ENCODE measurements at regions not wholly inside any gene's neighbourhood (a gene's known extent, or its start where the extent isn't known, plus 50 kb on each side); places are given as distances from the start of the nearest gene placed in this dataset.

- Histone ChIP-seq H3K9me3 (no peaks in the 10 kb centered on the region), H3K27me3 (ENCODE audit: insufficient read depth in 3 of 3, low read length in 2 of 3) (no peaks in the 10 kb centered on the region), H3K4me1 (no peaks in the 10 kb centered on the region), H3K4me3 (no peak overlapping the region), H3K27ac (no peak overlapping the region), H3K36me3 (ENCODE audit: insufficient read depth in 1 of 2, low read depth in 1 of 2) (no peaks in the 10 kb centered on the region)
- 92 to 95% (median 94%) methylated on average over 15 of the region's 15 CpGs for WGBS, 3 donors
- TF ChIP-seq, protein P1, sequence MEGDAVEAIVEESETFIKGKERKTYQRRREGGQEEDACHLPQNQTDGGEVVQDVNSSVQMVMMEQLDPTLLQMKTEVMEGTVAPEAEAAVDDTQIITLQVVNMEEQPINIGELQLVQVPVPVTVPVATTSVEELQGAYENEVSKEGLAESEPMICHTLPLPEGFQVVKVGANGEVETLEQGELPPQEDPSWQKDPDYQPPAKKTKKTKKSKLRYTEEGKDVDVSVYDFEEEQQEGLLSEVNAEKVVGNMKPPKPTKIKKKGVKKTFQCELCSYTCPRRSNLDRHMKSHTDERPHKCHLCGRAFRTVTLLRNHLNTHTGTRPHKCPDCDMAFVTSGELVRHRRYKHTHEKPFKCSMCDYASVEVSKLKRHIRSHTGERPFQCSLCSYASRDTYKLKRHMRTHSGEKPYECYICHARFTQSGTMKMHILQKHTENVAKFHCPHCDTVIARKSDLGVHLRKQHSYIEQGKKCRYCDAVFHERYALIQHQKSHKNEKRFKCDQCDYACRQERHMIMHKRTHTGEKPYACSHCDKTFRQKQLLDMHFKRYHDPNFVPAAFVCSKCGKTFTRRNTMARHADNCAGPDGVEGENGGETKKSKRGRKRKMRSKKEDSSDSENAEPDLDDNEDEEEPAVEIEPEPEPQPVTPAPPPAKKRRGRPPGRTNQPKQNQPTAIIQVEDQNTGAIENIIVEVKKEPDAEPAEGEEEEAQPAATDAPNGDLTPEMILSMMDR (IDR thresholded peaks at IDR 0.05), result no peak
- no peak for DNase-seq
- no peak for ATAC-seq
- intact Hi-C loops (cut with DNase I), result loop anchor here in 1 of 2 donors (10.0 kb wide), 1 partner anchor 49 kb away; no protein-coding TSS in a partner anchor
Observed at GRCh38 chr18:10025711-10026670, 112.2 kb downstream of the VAPA start.

- H3K27ac ChIP-seq, result no peak overlapping the region
- DNase-seq (no peak), ATAC-seq (no peak)
- 87 to 92% (median 91%) methylated on average over 4 of the region's 4 CpGs for WGBS, 3 donors
- intact Hi-C loops (cut with DNase I), result loop anchor here in 1 of 2 donors (10.0 kb wide), 1 partner anchor 48 kb away; no protein-coding TSS in a partner anchor
- H3K27me3 ChIP-seq (ENCODE audit: insufficient read depth in 3 of 3, low read length in 2 of 3), result no peaks in the 10 kb centered on the region
- H3K4me3 ChIP-seq, result no peak overlapping the region
- no peaks in the 10 kb centered on the region for H3K4me1 ChIP-seq
- TF ChIP-seq, protein P1 (IDR thresholded peaks at IDR 0.05), result no peak
- H3K36me3 ChIP-seq (ENCODE audit: insufficient read depth in 1 of 2, low read depth in 1 of 2), result no peaks in the 10 kb centered on the region
- no peaks in the 10 kb centered on the region for H3K9me3 ChIP-seq
Observed at GRCh38 chr18:10027031-10027430, 113.2 kb downstream of the VAPA start.

DNA sequence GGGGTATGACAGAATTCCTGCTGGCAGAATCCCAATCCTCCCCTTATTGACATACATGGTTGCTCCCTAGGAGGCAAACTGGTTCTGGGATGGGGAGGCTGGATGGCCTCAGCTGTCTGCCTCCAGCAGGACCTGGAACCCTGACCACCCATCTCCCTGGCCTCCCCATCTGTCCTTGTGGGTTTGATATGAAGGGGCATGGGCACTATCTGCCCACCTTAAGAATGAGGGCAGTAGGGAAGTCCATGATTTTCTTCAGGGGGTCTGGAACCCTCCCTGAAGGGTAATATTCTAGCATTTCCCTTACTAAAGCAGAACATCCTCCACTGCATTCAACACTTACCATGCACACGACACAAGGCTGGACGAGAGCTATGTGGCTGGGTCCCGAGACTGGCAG, 113.6 kb downstream of the VAPA start:
- DNase-seq (no peak), ATAC-seq (no peak)
- WGBS, 3 donors, result 95 to 100% (median 98%) methylated on average over 3 of the region's 3 CpGs
- Histone ChIP-seq H3K4me1 (no peaks in the 10 kb centered on the region), H3K36me3 (ENCODE audit: insufficient read depth in 1 of 2, low read depth in 1 of 2) (no peaks in the 10 kb centered on the region), H3K9me3 (no peaks in the 10 kb centered on the region), H3K27me3 (ENCODE audit: insufficient read depth in 3 of 3, low read length in 2 of 3) (no peaks in the 10 kb centered on the region), H3K27ac (no peak overlapping the region), H3K4me3 (no peak overlapping the region)
- intact Hi-C loops (cut with DNase I), result loop anchor here in 1 of 2 donors (10.0 kb wide), 1 partner anchor 47 kb away; no protein-coding TSS in a partner anchor
- TF ChIP-seq, protein P1 (IDR thresholded peaks at IDR 0.05), result no peak

DNA sequence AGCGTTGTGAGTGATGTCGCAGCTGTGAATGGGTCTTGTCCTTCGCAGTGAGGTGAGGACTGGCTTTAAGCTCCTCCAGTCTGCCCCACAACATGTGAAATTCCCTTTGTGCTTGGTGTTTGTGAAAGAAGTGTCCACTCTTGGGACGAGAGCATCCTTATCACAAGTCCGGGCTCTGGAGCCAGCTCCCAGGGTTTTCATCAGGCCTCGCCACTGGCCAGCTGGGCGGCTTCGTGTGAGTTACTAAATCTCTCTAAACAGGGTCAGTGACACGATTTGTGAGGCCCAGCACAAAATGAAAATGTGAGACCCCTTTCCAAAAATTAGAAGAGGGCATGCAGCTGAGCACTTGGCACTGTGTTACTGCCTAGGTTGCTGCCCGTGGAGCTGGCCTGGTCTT, 115.9 kb downstream of the VAPA start:
- WGBS, 3 donors, result 76 to 86% (median 80%) methylated on average over 10 of the region's 10 CpGs
- H3K4me1 ChIP-seq, result no peaks in the 10 kb centered on the region
- no peak overlapping the region for H3K4me3 ChIP-seq
- DNase-seq (no peak), ATAC-seq (no peak)
- TF ChIP-seq, protein P1 (IDR thresholded peaks at IDR 0.05), result no peak
- intact Hi-C loops (cut with DNase I), result loop anchor here in 1 of 2 donors (10.0 kb wide), 1 partner anchor 45 kb away; no protein-coding TSS in a partner anchor
- no peaks in the 10 kb centered on the region for H3K27me3 ChIP-seq (ENCODE audit: insufficient read depth in 3 of 3, low read length in 2 of 3)
- no peaks in the 10 kb centered on the region for H3K36me3 ChIP-seq (ENCODE audit: insufficient read depth in 1 of 2, low read depth in 1 of 2)
- no peak overlapping the region for H3K27ac ChIP-seq
- H3K9me3 ChIP-seq, result no peaks in the 10 kb centered on the region

All from psoas muscle (tissue), 7 donors.